Activated CD4-positive, alpha-beta T cell treated with anti-CD3 and anti-CD28 coated beads, Interleukin-2, amount 50 U/mL, for 1 hour (primary cell): ENCODE measurements at regions not wholly inside any gene's neighbourhood (a gene's known extent, or its start where the extent isn't known, plus 50 kb on each side); places are given as distances from the start of the nearest gene placed in this dataset.
"Not testable (repeated sequence)": the region's sequence is repeated elsewhere in the genome, so short reads cannot be mapped to it uniquely, and the experiment has no call there.

Experiments
- DNase-seq: peaks from one replicate; pipeline ENCODE4 v3.0.0-alpha.2; 2020

- no peak for DNase-seq
Measured at GRCh38 chr4:66501997-66502396, 831.7 kb upstream of the EPHA5 start.

DNA sequence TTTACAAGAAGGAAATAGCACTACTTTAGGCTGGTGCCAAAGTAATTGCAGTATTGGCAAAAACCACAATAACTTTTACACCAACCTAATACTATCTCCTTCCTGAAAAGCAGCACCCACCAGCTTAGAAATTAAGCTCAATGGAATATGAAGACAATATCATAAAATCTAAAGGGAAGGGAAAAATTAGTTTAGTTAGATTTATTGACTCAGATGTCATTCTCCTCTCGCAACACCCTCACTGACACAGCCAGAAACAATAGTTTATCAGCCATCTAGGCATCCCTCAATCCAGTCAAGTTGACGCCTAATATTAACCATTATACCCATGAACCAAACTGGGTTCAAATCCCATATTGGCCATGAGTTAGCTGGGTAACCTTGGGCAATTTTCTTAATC lies 820.4 kb upstream of the EPHA5 start:
- no peak for DNase-seq

DNA sequence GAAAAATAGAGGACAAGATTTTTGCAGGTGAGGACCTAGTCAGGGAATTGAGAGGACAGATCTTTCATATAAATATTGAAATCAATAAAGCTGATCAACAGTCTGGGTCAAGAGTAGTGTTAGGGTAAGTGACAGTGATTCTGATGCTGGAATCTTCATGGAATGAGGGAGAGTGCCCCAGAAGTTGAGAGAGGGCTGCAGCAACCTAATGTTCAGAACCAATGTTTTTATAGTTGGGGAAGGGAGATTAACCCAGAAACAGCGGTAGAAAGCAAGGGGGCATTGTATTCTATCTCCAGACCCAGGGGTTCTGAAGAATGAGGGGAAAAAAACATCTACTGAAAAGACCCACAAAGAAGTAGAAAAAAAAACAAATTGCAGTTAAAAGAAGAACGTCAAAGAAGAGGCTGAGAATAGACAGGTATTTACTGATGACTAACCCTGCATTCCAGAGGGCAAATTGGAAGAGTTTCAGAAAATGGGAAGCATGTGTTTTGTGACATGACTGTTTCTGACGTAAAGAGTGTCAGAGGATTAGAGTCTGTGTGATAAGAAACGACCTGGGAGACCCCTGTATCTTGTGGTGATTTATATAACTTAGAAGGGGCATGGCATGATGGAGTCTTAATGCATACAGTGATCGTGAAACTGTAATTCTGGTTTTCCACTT lies 819.6 kb upstream of the EPHA5 start:
- DNase-seq = no peak

- DNase-seq = no peak
Measured at GRCh38 chr4:66489370-66489769, 819.1 kb upstream of the EPHA5 start.

DNA sequence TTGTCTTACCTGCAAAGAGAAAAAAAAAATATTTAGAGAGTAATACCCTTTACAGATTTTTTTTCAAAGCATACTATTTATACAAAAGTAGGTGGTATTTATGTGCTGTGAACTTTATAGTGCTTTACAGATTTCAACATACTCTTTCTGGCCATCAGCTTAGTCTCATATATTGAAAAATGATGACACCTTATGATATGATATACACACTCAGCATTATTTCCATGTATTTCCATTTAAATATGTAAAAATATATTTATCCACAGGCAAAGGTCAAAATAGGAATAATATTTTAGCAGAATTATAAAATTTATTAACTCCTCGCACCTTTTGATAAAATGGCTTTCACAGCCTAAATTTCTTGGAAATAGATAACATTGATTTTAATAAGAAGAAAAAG lies 815.8 kb upstream of the EPHA5 start:
- no peak for DNase-seq

GRCh38 chr4:66482186-66482585 lies 811.9 kb upstream of the EPHA5 start:
- DNase-seq = no peak

DNA sequence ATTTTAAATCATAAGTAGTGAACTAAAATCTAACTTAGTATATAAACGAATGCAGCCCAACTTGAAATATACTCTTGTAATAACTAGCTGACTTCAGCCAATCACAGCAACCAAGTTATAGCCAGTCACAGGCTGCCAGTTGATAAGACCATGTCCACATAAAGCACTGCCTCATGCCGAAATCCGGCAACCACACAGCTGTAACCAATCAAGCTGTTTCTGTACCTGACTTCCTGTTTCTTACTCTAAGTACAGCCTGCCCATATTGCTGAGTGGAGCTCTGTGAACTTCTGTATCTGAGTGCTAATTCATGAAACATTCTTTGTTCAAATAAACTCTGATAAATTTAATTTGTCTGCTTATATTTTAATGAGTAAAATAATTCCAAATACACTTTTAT lies 805.3 kb upstream of the EPHA5 start:
- no peak for DNase-seq

GRCh38 chr4:66465111-66465510 lies 794.8 kb upstream of the EPHA5 start:
- DNase-seq = no peak

DNA sequence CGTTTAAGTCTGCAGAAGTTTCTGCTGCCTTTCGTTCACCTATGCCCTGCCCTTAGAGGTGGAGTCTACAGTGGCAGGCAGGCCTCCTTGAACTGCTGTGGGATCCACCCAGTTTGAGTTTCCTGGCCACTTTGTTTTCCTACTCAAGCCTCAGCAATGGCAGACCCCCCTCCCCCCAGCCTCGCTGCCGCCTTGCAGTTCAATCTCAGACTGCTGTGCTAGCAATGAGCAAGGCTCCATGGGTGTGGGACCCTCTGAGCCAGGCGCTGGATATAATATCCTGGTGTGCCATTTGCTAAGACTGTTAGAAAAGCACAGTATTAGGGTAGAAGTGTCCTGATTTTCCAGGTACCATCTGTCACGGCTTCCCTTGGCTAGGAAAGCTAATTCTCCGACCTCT lies 792.6 kb upstream of the EPHA5 start:
- not testable (repeated sequence) for DNase-seq

DNA sequence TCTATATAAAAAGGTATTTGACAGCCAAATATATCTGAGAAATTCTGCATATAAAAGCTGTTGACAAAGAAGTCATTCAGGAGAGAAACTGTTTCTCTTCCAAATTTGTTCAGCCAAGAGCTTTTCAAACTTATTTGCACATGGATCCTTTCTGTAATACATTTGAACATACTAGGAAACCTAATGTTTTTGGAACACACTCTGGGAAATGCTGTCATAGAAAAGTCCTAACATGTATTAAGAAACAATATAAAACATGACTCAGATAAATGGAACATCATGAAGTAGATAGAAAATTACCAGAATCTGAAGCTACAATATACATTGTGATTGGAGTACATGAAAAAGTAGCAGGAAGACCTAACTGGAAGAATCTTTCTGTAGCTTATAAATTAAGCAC lies 781.5 kb upstream of the EPHA5 start:
- no peak for DNase-seq

- DNase-seq = no peak
Measured at GRCh38 chr4:66443008-66443407, 772.7 kb upstream of the EPHA5 start.

DNA sequence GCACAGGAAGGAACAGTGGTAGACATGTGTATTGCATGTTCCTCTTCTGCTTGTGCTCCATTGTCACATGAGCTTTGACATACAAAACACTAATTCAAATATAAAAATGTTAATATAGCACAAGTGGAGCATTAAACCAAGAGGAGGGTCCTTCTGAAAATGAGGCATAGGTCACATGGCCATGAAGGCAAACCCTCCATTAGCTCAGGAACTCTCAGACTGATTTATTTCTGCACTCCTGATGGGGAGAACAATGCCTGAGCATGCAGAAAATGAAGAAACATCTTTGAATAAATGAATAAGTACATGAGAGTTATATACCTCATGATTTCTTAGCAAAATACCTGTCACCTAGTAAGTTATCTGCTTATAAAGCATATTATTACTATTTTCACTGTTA lies 769.2 kb upstream of the EPHA5 start:
- DNase-seq = no peak

GRCh38 chr4:66433706-66434105 lies 763.4 kb upstream of the EPHA5 start:
- no peak for DNase-seq

DNA sequence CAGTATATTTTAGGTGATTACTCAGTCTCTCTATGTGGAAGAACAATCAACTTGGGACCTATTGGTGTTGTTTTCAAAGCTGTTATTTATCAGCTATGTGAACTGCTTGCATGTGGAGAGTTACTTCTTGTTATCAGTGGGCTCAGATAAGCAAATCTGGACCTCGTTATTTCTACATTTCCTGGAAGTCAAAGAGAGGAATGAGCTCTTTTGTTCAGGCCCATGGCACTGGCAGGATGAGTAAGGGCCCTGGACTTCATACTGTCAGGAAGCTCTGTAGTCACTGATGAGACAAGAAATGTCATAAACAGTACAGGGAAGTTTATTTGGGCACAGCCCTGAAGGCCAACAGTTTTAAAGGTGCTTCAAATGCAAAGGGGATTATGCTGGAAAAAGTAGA lies 760.6 kb upstream of the EPHA5 start:
- no peak for DNase-seq

DNA sequence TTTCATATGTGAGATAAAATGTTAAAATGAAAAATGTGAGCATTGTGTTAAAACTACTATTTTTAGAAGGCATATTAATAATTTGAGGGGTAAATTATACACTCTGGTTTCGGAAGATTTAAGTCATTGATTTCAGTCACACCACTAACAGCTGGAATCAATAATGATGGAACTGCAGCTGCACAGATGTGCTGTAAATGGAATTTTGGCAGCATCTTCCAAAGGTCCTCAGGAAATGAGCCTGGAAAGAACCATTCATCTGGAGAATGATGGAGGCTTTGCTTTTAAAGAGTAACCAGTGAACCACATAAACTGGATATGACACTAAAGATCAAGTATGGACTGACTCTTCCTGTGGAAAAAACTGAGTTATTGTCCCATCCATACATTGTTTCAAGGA lies 759.0 kb upstream of the EPHA5 start:
- no peak for DNase-seq

- no peak for DNase-seq
Measured at GRCh38 chr4:66416425-66416824, 746.1 kb upstream of the EPHA5 start.

DNA sequence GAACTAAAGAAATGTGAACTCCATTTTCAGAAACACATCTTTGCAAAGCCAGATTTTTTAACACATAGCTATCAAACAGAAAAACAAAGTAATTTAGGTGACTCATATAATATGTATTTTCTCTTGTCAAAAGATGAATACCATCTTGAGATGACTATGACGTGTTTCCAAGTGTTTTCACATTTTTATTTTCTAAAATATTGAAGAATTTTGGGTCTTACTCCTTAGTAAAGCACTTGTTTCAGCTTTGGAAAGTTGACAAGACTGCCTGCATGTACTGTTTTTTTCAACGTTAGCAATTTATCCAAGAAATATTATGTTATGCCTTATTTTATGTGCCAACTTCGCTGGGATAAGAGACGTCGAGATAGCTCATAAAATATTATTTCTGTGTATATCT lies 733.9 kb upstream of the EPHA5 start:
- DNase-seq = no peak

DNA sequence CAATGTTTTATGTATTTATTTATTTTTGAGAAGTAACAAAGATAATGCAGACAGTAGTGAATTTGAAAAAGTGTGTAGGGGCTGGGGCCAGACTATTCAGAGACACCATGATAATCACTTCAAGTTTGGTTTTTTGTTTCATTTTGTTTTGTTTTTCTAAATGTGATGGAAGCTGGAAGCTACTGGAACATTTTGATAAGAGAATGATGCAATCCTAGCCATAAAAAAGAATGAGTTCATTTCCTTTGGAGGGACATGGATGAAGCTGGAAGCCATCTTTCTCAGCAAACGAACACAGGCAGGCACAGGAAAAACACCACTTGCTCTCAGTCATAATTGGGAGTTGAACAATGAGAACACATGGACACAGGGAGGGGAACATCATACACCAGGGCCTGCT lies 706.6 kb upstream of the EPHA5 start:
- DNase-seq = no peak

DNA sequence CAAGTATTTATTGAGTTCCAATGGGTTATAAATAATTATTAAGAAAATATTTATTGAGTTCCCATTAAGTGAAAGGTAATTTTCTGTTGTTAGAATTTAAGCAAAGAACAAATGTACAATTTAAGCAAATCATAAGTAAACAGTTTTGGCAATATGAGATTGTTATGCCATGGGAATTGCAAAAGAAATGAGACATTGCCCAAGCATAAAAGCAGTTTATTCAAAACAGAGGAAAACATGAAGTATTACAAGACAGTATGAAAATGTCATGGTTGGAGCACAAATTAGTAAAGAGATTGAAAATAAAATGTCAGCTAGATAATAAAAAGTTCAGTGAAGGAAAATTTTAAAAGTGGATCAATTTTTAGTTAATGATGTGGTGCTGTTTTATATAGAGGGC lies 706.1 kb upstream of the EPHA5 start:
- DNase-seq = no peak

GRCh38 chr4:66373268-66373667 lies 703.0 kb upstream of the EPHA5 start:
- DNase-seq = no peak

DNA sequence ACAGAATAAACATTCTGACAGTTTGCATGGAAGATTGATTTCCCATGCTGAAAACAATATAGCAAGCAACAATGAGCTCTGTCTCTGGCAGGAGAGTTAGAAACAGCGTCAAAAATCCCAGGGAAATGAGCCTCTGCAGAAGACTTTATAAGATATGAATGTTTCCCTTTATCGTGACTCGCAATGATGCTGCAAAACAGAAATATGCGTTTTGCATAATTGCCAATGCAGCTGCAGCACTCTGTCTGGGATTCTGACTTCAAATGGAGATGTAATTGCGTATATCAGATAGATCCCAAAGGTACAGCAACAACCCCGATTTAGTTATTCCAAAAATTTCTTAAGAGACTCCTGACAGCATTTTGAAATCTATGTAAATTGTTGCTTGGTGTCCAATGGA lies 702.4 kb upstream of the EPHA5 start:
- DNase-seq = no peak

- DNase-seq = no peak
Measured at GRCh38 chr4:66367043-66367660, 696.9 kb upstream of the EPHA5 start.

DNA sequence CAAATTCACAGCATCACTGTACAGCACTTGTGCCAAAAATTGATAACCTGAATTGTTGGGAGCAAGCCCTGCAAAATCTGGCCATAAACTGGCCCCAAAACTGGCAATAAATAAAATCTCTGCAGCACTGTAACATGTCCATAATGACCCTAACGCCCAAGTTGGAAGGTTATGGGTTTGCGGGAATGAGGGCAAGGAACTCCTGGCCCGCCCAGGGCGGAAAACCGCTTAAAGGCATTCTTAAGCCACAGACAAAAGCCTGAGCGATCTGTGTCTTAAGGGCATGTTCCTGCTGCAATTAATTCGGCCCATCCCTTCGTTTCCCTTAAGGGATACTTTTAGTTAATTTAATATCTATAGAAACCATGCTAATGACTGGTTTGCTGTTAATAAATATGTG lies 690.1 kb upstream of the EPHA5 start:
- DNase-seq = not testable (repeated sequence)

GRCh38 chr4:66357316-66357715 lies 687.0 kb upstream of the EPHA5 start:
- no peak for DNase-seq

DNA sequence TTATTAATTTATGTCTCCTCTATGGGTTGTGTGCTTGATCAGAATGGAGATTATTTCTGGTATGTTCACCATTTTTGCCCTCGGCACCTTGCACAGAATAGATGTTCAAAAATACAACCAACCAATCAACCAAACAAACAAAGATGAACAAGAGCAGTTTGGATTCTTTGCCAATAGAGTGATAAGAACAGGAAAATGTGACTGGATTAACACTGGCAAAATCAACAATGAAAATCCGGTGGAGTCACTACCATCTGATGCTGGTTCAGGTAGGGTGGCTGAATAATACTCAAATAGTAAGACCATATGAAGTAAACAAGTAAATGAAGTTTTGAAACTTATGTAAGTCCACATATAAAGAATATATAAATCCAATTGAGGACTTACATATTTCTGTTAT lies 685.0 kb upstream of the EPHA5 start:
- DNase-seq = no peak
